Sciatic nerve (tissue), 2 donors: ENCODE measurements at regions not wholly inside any gene's neighbourhood (a gene's known extent, or its start where the extent isn't known, plus 50 kb on each side); places are given as distances from the start of the nearest gene placed in this dataset.
"Not testable (repeated sequence)": the region's sequence is repeated elsewhere in the genome, so short reads cannot be mapped to it uniquely, and the experiment has no call there.

Experiments
- ATAC-seq: fragments of 200-7000 bp; cut with Tn5 transposase; one replicate; pipeline ENCODE4 v1.9.1; 2020; ENCODE audit warnings: mild to moderate bottlenecking, moderate library complexity
- DNase-seq: peaks from one replicate; pipeline ENCODE4 v3.0.0-alpha.2; 2020; ENCODE audit warnings: low spot score
- intact Hi-C: fragments of 100-400 bp; cut with DNase I; formaldehyde crosslinking; loops from one replicate; pipeline ENCODE4 v1.14.2; 2022
- donor health status: DM: no; HTN: no; CAD: no.
- donor health status: DM: no; HTN: no; CAD: no.

GRCh38 chr11:24108609-24109008, 388.2 kb upstream of the LUZP2 start:
- ATAC-seq (no peak), DNase-seq (no peak)
- intact Hi-C loops = no loop called here

GRCh38 chr11:24122291-24122690, 374.6 kb upstream of the LUZP2 start:
- ATAC-seq (no peak), DNase-seq (no peak)
- intact Hi-C loops = no loop called here

GRCh38 chr11:24124876-24125275, 372.0 kb upstream of the LUZP2 start:
- DNase-seq = no peak
- ATAC-seq = no peak
- intact Hi-C loops = no loop called here

- ATAC-seq (no peak), DNase-seq (no peak)
- intact Hi-C loops = no loop called here
These were observed 365.2 kb upstream of the LUZP2 start for GRCh38 chr11:24131698-24132097.

GRCh38 chr11:24132471-24132870, 364.4 kb upstream of the LUZP2 start:
- intact Hi-C loops = no loop called here
- ATAC-seq (no peak), DNase-seq (no peak)

- no peak for DNase-seq
- intact Hi-C loops = no loop called here
- ATAC-seq = no peak
These were observed 361.8 kb upstream of the LUZP2 start for GRCh38 chr11:24134879-24135589.

- DNase-seq (no peak), ATAC-seq (no peak)
- intact Hi-C loops = no loop called here
These were observed 354.8 kb upstream of the LUZP2 start for GRCh38 chr11:24142062-24142461.

- ATAC-seq = no peak
- intact Hi-C loops = no loop called here
- no peak for DNase-seq
These were observed 351.4 kb upstream of the LUZP2 start for GRCh38 chr11:24145411-24145810.

- no peak for ATAC-seq
- intact Hi-C loops = no loop called here
- no peak for DNase-seq
These were observed 343.5 kb upstream of the LUZP2 start for GRCh38 chr11:24153337-24153736.

GRCh38 chr11:24155792-24156191, 341.1 kb upstream of the LUZP2 start:
- DNase-seq = no peak
- intact Hi-C loops = no loop called here

GRCh38 chr11:24157316-24157715, 339.5 kb upstream of the LUZP2 start:
- no peak for DNase-seq
- intact Hi-C loops = no loop called here
- ATAC-seq = no peak

More at GRCh38 chr11:24155792-24156191, 341.1 kb upstream of the LUZP2 start:
- peak; percentile 17 for ATAC-seq

GRCh38 chr11:24161587-24161986, 335.3 kb upstream of the LUZP2 start:
- DNase-seq = no peak
- intact Hi-C loops = no loop called here
- ATAC-seq = no peak

GRCh38 chr11:24163146-24163545, 333.7 kb upstream of the LUZP2 start:
- intact Hi-C loops = no loop called here
- DNase-seq (no peak), ATAC-seq (no peak)

GRCh38 chr11:24163841-24164240, 333.0 kb upstream of the LUZP2 start:
- intact Hi-C loops = no loop called here
- no peak for ATAC-seq
- no peak for DNase-seq

- ATAC-seq (no peak), DNase-seq (no peak)
- intact Hi-C loops = no loop called here
These were observed 325.0 kb upstream of the LUZP2 start for GRCh38 chr11:24171869-24172268.

- no peak for ATAC-seq
- intact Hi-C loops = no loop called here
These were observed 315.3 kb upstream of the LUZP2 start for GRCh38 chr11:24181395-24182047.

GRCh38 chr11:24185535-24185934, 311.3 kb upstream of the LUZP2 start:
- intact Hi-C loops, ATAC-seq, DNase-seq: not testable (repeated sequence)

More at GRCh38 chr11:24181395-24182047, 315.3 kb upstream of the LUZP2 start:
- DNase-seq = no peak

- intact Hi-C loops = no loop called here
- DNase-seq (no peak), ATAC-seq (no peak)
These were observed 300.1 kb upstream of the LUZP2 start for GRCh38 chr11:24196733-24197132.

GRCh38 chr11:24198481-24198880, 298.4 kb upstream of the LUZP2 start:
- ATAC-seq (no peak), DNase-seq (no peak)
- intact Hi-C loops = no loop called here

- intact Hi-C loops = no loop called here
- ATAC-seq = no peak
- DNase-seq = no peak
These were observed 297.4 kb upstream of the LUZP2 start for GRCh38 chr11:24199461-24199860.

- ATAC-seq (no peak), DNase-seq (no peak)
- intact Hi-C loops = no loop called here
These were observed 290.8 kb upstream of the LUZP2 start for GRCh38 chr11:24206030-24206429.
